ENCODE measurements at regions not wholly inside any gene's neighbourhood (a gene's known extent, or its start where the extent isn't known, plus 50 kb on each side); places are given as distances from the start of the nearest gene placed in this dataset.
A peak's percentile ranks its signal among the peaks of the same experiment; 100 is the strongest.
"Not testable (repeated sequence)": the region's sequence is repeated elsewhere in the genome, so short reads cannot be mapped to it uniquely, and the experiment has no call there.

- not testable (repeated sequence) for DNase-seq (ENCODE audit: low read depth)
Measured at GRCh38 chr2:89537862-89538261, 846.4 kb downstream of the RPIA start.

GRCh38 chr2:89544110-89544509 lies 852.6 kb downstream of the RPIA start:
- DNase-seq (ENCODE audit: low read depth): not testable (repeated sequence)

- not testable (repeated sequence) for DNase-seq (ENCODE audit: low read depth)
Measured at GRCh38 chr2:89579154-89579553, 887.7 kb downstream of the RPIA start.

GRCh38 chr2:89582816-89583215 lies 891.3 kb downstream of the RPIA start:
- not testable (repeated sequence) for DNase-seq (ENCODE audit: low read depth)

- not testable (repeated sequence) for DNase-seq (ENCODE audit: low read depth)
Measured at GRCh38 chr2:89584046-89584445, 892.6 kb downstream of the RPIA start.

- DNase-seq (ENCODE audit: low read depth): not testable (repeated sequence)
Measured at GRCh38 chr2:89584868-89585557, 893.5 kb downstream of the RPIA start.

GRCh38 chr2:89585558-89585920 lies 894.1 kb downstream of the RPIA start:
- peak; percentile 43 for DNase-seq (ENCODE audit: low read depth)

- DNase-seq (ENCODE audit: low read depth): not testable (repeated sequence)
Measured at GRCh38 chr2:89599843-89600242, 908.4 kb downstream of the RPIA start.

- not testable (repeated sequence) for DNase-seq (ENCODE audit: low read depth)
Measured at GRCh38 chr2:89606514-89606913, 915.0 kb downstream of the RPIA start.

GRCh38 chr2:89610207-89610926 lies 918.9 kb downstream of the RPIA start:
- peak; percentile 0 for DNase-seq (ENCODE audit: low read depth)

GRCh38 chr2:89610927-89611515 lies 919.5 kb downstream of the RPIA start:
- DNase-seq (ENCODE audit: low read depth): not testable (repeated sequence)

GRCh38 chr2:89611710-89612109 lies 920.2 kb downstream of the RPIA start:
- DNase-seq (ENCODE audit: low read depth): not testable (repeated sequence)

GRCh38 chr2:89649268-89649667 lies 957.8 kb downstream of the RPIA start:
- not testable (repeated sequence) for DNase-seq (ENCODE audit: low read depth)

GRCh38 chr2:89679254-89679653 lies 987.8 kb downstream of the RPIA start:
- not testable (repeated sequence) for DNase-seq (ENCODE audit: low read depth)
